CD4-positive, alpha-beta T cell (primary cell): ENCODE measurements at regions not wholly inside any gene's neighbourhood (a gene's known extent, or its start where the extent isn't known, plus 50 kb on each side); places are given as distances from the start of the nearest gene placed in this dataset.
A peak's percentile ranks its signal among the peaks of the same experiment; 100 is the strongest.

Experiments used
- ATAC-seq: fragments of 200-7000 bp; cut with Tn5 transposase; one replicate; pipeline ENCODE4 v1.10.0; 2022; ENCODE audit warnings: mild to moderate bottlenecking; ENCODE audit not compliant: poor library complexity
- CTCF ChIA-PET: fragments of 350-600 bp; sonication (Branson Sonifier 250); formaldehyde crosslinking; loops from one replicate; lab custom pipeline; 2021; ENCODE audit warnings: antibody characterized with exemption, inconsistent platforms; lab: Charles Lee
- POLR2A ChIA-PET: fragments of 350-600 bp; sonication (Branson Sonifier 250); formaldehyde crosslinking; loops from one replicate; lab custom pipeline; 2021; ENCODE audit warnings: antibody characterized with exemption, inconsistent platforms; lab: Charles Lee
- DNase-seq, 14 experiments: peaks; one replicate each; pipeline ENCODE4 v3.0.0-alpha.2; 2013 to 2020; ENCODE audit warnings: mixed read lengths in 2 of 14
- H3K27ac ChIP-seq, 2 donors: one replicate each; pipeline versions ENCODE4 v1.5.1 to v1.7.0; 2013; ENCODE audit warnings: low read length in 2 of 2, low read depth in 1 of 2, mild to moderate bottlenecking in 1 of 2
- H3K27me3 ChIP-seq, 2 experiments: 1 replicate in 1 of 2; 2 replicates in 1 of 2; pipeline versions ENCODE4 v1.6.1 to v1.7.0; 2013; ENCODE audit warnings: low read length in 2 of 2, control low read depth in 1 of 2, mild to moderate bottlenecking in 1 of 2, moderate library complexity in 1 of 2; ENCODE audit not compliant: insufficient read depth in 2 of 2, control insufficient read depth in 1 of 2
- H3K36me3 ChIP-seq: one replicate; pipeline ENCODE4 v1.6.1; 2013; ENCODE audit warnings: low read length, control low read depth; ENCODE audit not compliant: insufficient read depth
- H3K4me1 ChIP-seq: one replicate; pipeline ENCODE4 v1.6.1; 2013; ENCODE audit warnings: low read length, control low read depth; ENCODE audit not compliant: insufficient read depth
- H3K4me3 ChIP-seq: one replicate; pipeline ENCODE4 v1.5.1; 2013; ENCODE audit warnings: mild to moderate bottlenecking, low read length, moderate library complexity
- H3K9me3 ChIP-seq, 2 experiments: 1 replicate in 1 of 2; 2 replicates in 1 of 2; pipeline versions ENCODE4 v1.6.1 to v1.7.0; 2013; ENCODE audit warnings: low read length in 2 of 2, mild to moderate bottlenecking in 2 of 2, control low read depth in 1 of 2, moderate library complexity in 1 of 2; ENCODE audit not compliant: control insufficient read depth in 1 of 2, insufficient read depth in 1 of 2
- H3K27ac Mint-ChIP-seq: one replicate; pipeline ENCODE4 v1.8.0; 2020; ENCODE audit warnings: mixed read lengths
- H3K27me3 Mint-ChIP-seq: one replicate; pipeline ENCODE4 v1.8.0; 2021; ENCODE audit warnings: mixed read lengths
- H3K36me3 Mint-ChIP-seq: one replicate; pipeline ENCODE4 v1.8.0; 2021; ENCODE audit warnings: low read depth, mixed read lengths
- H3K4me1 Mint-ChIP-seq: one replicate; pipeline ENCODE4 v1.8.0; 2021; ENCODE audit warnings: low read depth, mixed read lengths
- H3K4me3 Mint-ChIP-seq: one replicate; pipeline ENCODE4 v1.8.0; 2020; ENCODE audit warnings: mild to moderate bottlenecking, mixed read lengths
- H3K9me3 Mint-ChIP-seq: one replicate; pipeline ENCODE4 v1.8.0; 2020; ENCODE audit warnings: mixed read lengths
- intact Hi-C, 2 experiments: fragments of 100-400 bp; cut with DNase I in 1 of 2; cut with micrococcal nuclease in 1 of 2; formaldehyde crosslinking; loops; one replicate each; pipeline versions ENCODE4 v1.15.1 to v1.9.0; 2023 to 2025; cut with DNase I, micrococcal nuclease
- TF ChIP-seq, protein P1 (sequence below): fragments of 200-600 bp; IDR thresholded peaks from one replicate; pipeline ENCODE4 v1.8.0; 2022; ENCODE audit warnings: antibody characterized with exemption, mild to moderate bottlenecking

DNA sequence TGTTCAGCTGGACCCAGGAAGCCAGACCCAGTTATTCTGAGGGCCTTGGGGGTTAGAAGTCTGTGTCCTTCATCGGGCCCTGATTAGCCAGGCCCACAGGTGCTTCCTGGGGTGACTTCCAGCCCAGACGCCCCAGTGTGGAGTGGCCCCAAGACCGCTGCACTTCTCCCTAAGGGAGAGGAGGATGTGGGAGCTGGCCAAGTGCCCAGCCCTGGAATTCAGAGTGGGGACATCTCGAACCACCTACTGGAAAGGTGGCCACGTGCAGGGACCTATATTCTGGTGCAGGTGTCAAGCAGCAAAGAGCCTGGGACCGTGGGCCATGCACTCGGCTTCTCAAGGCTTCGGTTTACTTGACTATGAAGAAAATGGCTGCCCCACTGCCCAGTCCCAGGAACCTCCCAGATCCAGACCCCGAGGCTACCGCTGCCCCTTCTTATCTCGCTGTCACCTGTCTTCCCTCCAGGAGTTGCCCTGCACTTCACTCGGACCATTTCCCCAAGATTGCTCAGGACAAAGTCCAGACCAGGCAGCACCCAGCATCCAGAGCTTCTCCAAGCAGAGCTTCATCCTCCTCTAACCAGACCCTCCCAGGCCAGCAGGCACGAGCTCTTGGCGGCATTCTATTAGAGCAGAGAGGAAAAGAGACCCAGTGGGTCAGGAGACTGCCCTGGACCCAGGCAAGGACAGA lies 142.8 kb upstream of the ID2 start:
- H3K4me1 Mint-ChIP-seq = peaks cover 29% of the 10 kb centered on the region
- TF ChIP-seq, protein P1, sequence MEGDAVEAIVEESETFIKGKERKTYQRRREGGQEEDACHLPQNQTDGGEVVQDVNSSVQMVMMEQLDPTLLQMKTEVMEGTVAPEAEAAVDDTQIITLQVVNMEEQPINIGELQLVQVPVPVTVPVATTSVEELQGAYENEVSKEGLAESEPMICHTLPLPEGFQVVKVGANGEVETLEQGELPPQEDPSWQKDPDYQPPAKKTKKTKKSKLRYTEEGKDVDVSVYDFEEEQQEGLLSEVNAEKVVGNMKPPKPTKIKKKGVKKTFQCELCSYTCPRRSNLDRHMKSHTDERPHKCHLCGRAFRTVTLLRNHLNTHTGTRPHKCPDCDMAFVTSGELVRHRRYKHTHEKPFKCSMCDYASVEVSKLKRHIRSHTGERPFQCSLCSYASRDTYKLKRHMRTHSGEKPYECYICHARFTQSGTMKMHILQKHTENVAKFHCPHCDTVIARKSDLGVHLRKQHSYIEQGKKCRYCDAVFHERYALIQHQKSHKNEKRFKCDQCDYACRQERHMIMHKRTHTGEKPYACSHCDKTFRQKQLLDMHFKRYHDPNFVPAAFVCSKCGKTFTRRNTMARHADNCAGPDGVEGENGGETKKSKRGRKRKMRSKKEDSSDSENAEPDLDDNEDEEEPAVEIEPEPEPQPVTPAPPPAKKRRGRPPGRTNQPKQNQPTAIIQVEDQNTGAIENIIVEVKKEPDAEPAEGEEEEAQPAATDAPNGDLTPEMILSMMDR = no peak
- CTCF ChIA-PET = no interaction called here
- Histone ChIP-seq H3K27ac (no peak overlapping the region), H3K27me3 (no peaks in the 10 kb centered on the region), H3K36me3 (no peaks in the 10 kb centered on the region), H3K9me3 (no peaks in the 10 kb centered on the region), H3K4me1 (peaks cover 65% of the 10 kb centered on the region), H3K4me3 (no peak overlapping the region)
- DNase-seq (no peak), ATAC-seq (no peak)
- no peaks in the 10 kb centered on the region for H3K27me3 Mint-ChIP-seq
- H3K36me3 Mint-ChIP-seq = no peaks in the 10 kb centered on the region
- H3K4me3 Mint-ChIP-seq = no peak overlapping the region
- intact Hi-C loops = no loop called here
- H3K27ac Mint-ChIP-seq = no peak overlapping the region
- no peaks in the 10 kb centered on the region for H3K9me3 Mint-ChIP-seq
- POLR2A ChIA-PET = no interaction called here

GRCh38 chr2:8539743-8540551 lies 141.9 kb upstream of the ID2 start:
- Mint-ChIP-seq H3K4me3 (no peak overlapping the region), H3K9me3 (no peaks in the 10 kb centered on the region), H3K27ac (no peak overlapping the region), H3K27me3 (no peaks in the 10 kb centered on the region), H3K36me3 (no peaks in the 10 kb centered on the region), H3K4me1 (peaks cover 38% of the 10 kb centered on the region)
- DNase-seq = peak in 1 of 14 experiments; percentile 25
- Histone ChIP-seq H3K36me3 (no peaks in the 10 kb centered on the region), H3K27ac (no peak overlapping the region), H3K9me3 (no peaks in the 10 kb centered on the region), H3K4me1 (peaks cover 74% of the 10 kb centered on the region), H3K4me3 (no peak overlapping the region), H3K27me3 (no peaks in the 10 kb centered on the region)
- intact Hi-C loops = loop anchor here in 1 of 2 experiments (5.0 to 10.0 kb wide), 2 partner anchors 85 to 142 kb away; partner anchors contain the start of gene ID2
- ChIA-PET POLR2A (no interaction called here), CTCF (no interaction called here)
- no peak for ATAC-seq
- TF ChIP-seq, protein P1 = no peak

- TF ChIP-seq, protein P1 = no peak
- Histone ChIP-seq H3K9me3 (no peaks in the 10 kb centered on the region), H3K27ac (no peak overlapping the region), H3K4me1 (peaks cover 76% of the 10 kb centered on the region), H3K27me3 (no peaks in the 10 kb centered on the region), H3K4me3 (no peak overlapping the region), H3K36me3 (no peaks in the 10 kb centered on the region)
- ATAC-seq (no peak), DNase-seq (no peak)
- Mint-ChIP-seq H3K4me3 (no peak overlapping the region), H3K27ac (peak overlapping the region; percentile 0), H3K27me3 (no peaks in the 10 kb centered on the region), H3K4me1 (peaks cover 42% of the 10 kb centered on the region), H3K36me3 (no peaks in the 10 kb centered on the region), H3K9me3 (no peaks in the 10 kb centered on the region)
- intact Hi-C loops = loop anchor here in 1 of 2 experiments (5.0 to 10.0 kb wide), 2 partner anchors 86 to 142 kb away; partner anchors contain the start of gene ID2
- POLR2A ChIA-PET = no interaction called here
- CTCF ChIA-PET = no interaction called here
Observed at GRCh38 chr2:8540552-8541055, 141.3 kb upstream of the ID2 start.
